GM12878 (cell line): ENCODE measurements at regions not wholly inside any gene's neighbourhood (a gene's known extent, or its start where the extent isn't known, plus 50 kb on each side); places are given as distances from the start of the nearest gene placed in this dataset.

Experiments
- ATAC-seq: fragments of 200-7000 bp; cut with Tn5 transposase; 3 replicates; pipeline ENCODE4 v1.9.1; 2020; ENCODE audit warnings: mild to moderate bottlenecking, moderate library complexity
- BruUV-seq: library from RNA; stranded (reverse); fragments of 400-500 nt; replicated peaks from 2 replicates; lab custom pipeline; 2021; lab: Mats Ljungman, UMichigan
- CTCF ChIA-PET: fragments of 300-600 bp; sonication (Branson Sonifier 250); formaldehyde crosslinking; extraction: SDS; loops from one replicate; lab custom pipeline; 2021; ENCODE audit warnings: inconsistent platforms; lab: Yijun Ruan, JAX
- POLR2A ChIA-PET: fragments of 350-600 bp; formaldehyde crosslinking; extraction: SDS; loops from one replicate; lab custom pipeline; 2021; ENCODE audit warnings: inconsistent platforms; lab: Charles Lee
- RAD21 ChIA-PET: fragments of 300-600 bp; sonication (Branson Sonifier 250); formaldehyde crosslinking; loops from one replicate; lab custom pipeline; 2023; ENCODE audit warnings: antibody characterized with exemption; ENCODE audit not compliant: unreplicated experiment; lab: Charles Lee
- SMC1A ChIA-PET: fragments of 300-600 bp; sonication (Branson Sonifier 250); formaldehyde crosslinking; loops from one replicate; lab custom pipeline; 2023; ENCODE audit not compliant: unreplicated experiment, uncharacterized antibody; lab: Charles Lee
- DNase-seq: peaks from one replicate; pipeline ENCODE4 v3.0.0-alpha.2; 2011; ENCODE audit warnings: low read depth, low spot score
- FAIRE-seq: peaks from 3 replicates; lab custom pipeline; 2011; peaks lifted over from hg19 to GRCh38; lab: Jason Lieb, UNC
- H2AFZ ChIP-seq: 2 replicates; pipeline ENCODE4 v1.6.0; 2011; ENCODE audit warnings: low read depth, low read length, control low read depth; ENCODE audit not compliant: control insufficient read depth
- H3K27ac ChIP-seq: 2 replicates; pipeline ENCODE4 v1.5.1; 2011; ENCODE audit warnings: control low read depth; ENCODE audit not compliant: control insufficient read depth, insufficient read depth
- H3K27me3 ChIP-seq, 2 experiments: replicated peaks in 1 of 2; 2 replicates each; pipeline versions ENCODE4 v1.6.0 to v1.6.1; 2011; ENCODE audit warnings: low read length in 1 of 2; ENCODE audit not compliant: control insufficient read depth in 2 of 2, insufficient read depth in 2 of 2
- H3K36me3 ChIP-seq, 2 experiments: 2 replicates each; pipeline ENCODE4 v1.5.1; 2011; ENCODE audit warnings: low read length in 1 of 2; ENCODE audit not compliant: control insufficient read depth in 2 of 2, insufficient read depth in 2 of 2
- H3K4me1 ChIP-seq: 2 replicates; pipeline ENCODE4 v1.6.1; 2011; ENCODE audit warnings: mild to moderate bottlenecking, low read length, moderate library complexity, mixed read lengths; ENCODE audit not compliant: control insufficient read depth, insufficient read depth
- H3K4me2 ChIP-seq: 2 replicates; pipeline ENCODE4 v1.6.0; 2011; ENCODE audit warnings: control low read depth; ENCODE audit not compliant: control insufficient read depth, insufficient read depth
- H3K4me3 ChIP-seq: fragments of 200-600 bp; sonication (generic); 2 replicates; pipeline ENCODE4 v1.5.1; 2016
- H3K79me2 ChIP-seq: 2 replicates; pipeline ENCODE4 v1.6.0; 2011; ENCODE audit warnings: low read length; ENCODE audit not compliant: control insufficient read depth, insufficient read depth
- H3K9ac ChIP-seq: 2 replicates; pipeline ENCODE4 v1.8.0; 2011; ENCODE audit warnings: low read length, control low read depth, mixed read lengths; ENCODE audit not compliant: control insufficient read depth, insufficient read depth
- H3K9me3 ChIP-seq: replicated peaks from 3 replicates; pipeline ENCODE4 v1.5.1; 2011; ENCODE audit warnings: mild to moderate bottlenecking, low read length; ENCODE audit not compliant: control insufficient read depth, insufficient read depth
- H4K20me1 ChIP-seq: 2 replicates; pipeline ENCODE4 v1.6.0; 2011; ENCODE audit not compliant: control insufficient read depth, insufficient read depth
- ASH2L ChIP-seq: fragments of 300-600, 200-600 bp; sonication (generic); IDR thresholded peaks from 2 replicates; pipeline ENCODE4 v1.6.1; 2017; ENCODE audit warnings: low read depth, mild to moderate bottlenecking, borderline replicate concordance
- ATF7 ChIP-seq: fragments of 450-650 bp; IDR thresholded peaks from 2 replicates; pipeline ENCODE4 v1.6.1; 2016; ENCODE audit warnings: low read depth, mild to moderate bottlenecking
- BACH1 ChIP-seq: fragments of 450-650 bp; IDR thresholded peaks from 2 replicates; pipeline ENCODE4 v1.6.1; 2017; ENCODE audit warnings: mild to moderate bottlenecking, borderline replicate concordance
- BMI1 ChIP-seq: fragments of 450-650 bp; IDR thresholded peaks from 2 replicates; pipeline ENCODE4 v1.6.1; 2016; ENCODE audit warnings: mild to moderate bottlenecking, moderate library complexity, borderline replicate concordance
- CEBPB ChIP-seq, 2 experiments: fragments of 150-350 bp in 1 of 2; IDR thresholded peaks; 2 replicates each; pipeline ENCODE4 v1.6.1; 2012 to 2014; ENCODE audit warnings: low read depth in 2 of 2, low read length in 2 of 2, borderline replicate concordance in 1 of 2, inconsistent platforms in 1 of 2
- FOS ChIP-seq: IDR thresholded peaks from 3 replicates; pipeline ENCODE4 v1.6.1; 2011; ENCODE audit warnings: borderline replicate concordance; ENCODE audit not compliant: insufficient read length; ENCODE audit errors: extremely low read depth
- HSF1 ChIP-seq: fragments of 150-350 bp; IDR thresholded peaks from 2 replicates; pipeline ENCODE4 v1.6.1; 2014; ENCODE audit warnings: mild to moderate bottlenecking, low read depth, low read length
- JUNB ChIP-seq: IDR thresholded peaks from 2 replicates; pipeline ENCODE4 v1.6.1; 2016; ENCODE audit warnings: antibody characterized with exemption, mild to moderate bottlenecking
- NFYB ChIP-seq: IDR thresholded peaks from 2 replicates; pipeline ENCODE4 v1.6.1; 2011; ENCODE audit warnings: low read depth, mild to moderate bottlenecking, low read length, improper control_type of control experiment, moderate library complexity; ENCODE audit not compliant: insufficient read depth
- NRF1 ChIP-seq: conservative IDR thresholded peaks from 2 replicates; pipeline ENCODE4 v1.6.1; 2011; ENCODE audit warnings: mild to moderate bottlenecking, low read depth, low read length, improper control_type of control experiment
- PML ChIP-seq: IDR thresholded peaks from 2 replicates; pipeline ENCODE4 v1.6.1; 2012; ENCODE audit warnings: low read length, inconsistent platforms
- STAT3 ChIP-seq: IDR thresholded peaks from 2 replicates; pipeline ENCODE4 v1.6.1; 2011; ENCODE audit warnings: low read depth, low read length, improper control_type of control experiment
- SUPT20H ChIP-seq: IDR thresholded peaks from 2 replicates; pipeline ENCODE4 v1.6.1; 2011; ENCODE audit warnings: low read depth, mild to moderate bottlenecking, low read length, moderate library complexity, borderline replicate concordance; ENCODE audit not compliant: control insufficient read depth
- TCF12 ChIP-seq: IDR thresholded peaks from 2 replicates; pipeline ENCODE4 v1.6.1; 2011; ENCODE audit warnings: low read depth, mild to moderate bottlenecking, low read length
- ZBED1 ChIP-seq: IDR thresholded peaks from 2 replicates; pipeline ENCODE4 v1.6.1; 2016; ENCODE audit warnings: borderline replicate concordance
- ZNF207 ChIP-seq: fragments of 450-650 bp; IDR thresholded peaks from 2 replicates; pipeline ENCODE4 v1.6.1; 2014; ENCODE audit warnings: antibody characterized with exemption, mild to moderate bottlenecking, borderline replicate concordance
- in situ Hi-C: fragments of 300-500 bp; cut with MboI; formaldehyde crosslinking; loops from 9 replicates; pipeline ENCODE4 v1.14.3; 2018; ENCODE audit warnings: mixed read lengths
- intact Hi-C: fragments of 100-400 bp; cut with micrococcal nuclease; formaldehyde crosslinking; loops from one replicate; pipeline ENCODE4 v1.14.2; 2022; ENCODE audit not compliant: unreplicated experiment

DNA sequence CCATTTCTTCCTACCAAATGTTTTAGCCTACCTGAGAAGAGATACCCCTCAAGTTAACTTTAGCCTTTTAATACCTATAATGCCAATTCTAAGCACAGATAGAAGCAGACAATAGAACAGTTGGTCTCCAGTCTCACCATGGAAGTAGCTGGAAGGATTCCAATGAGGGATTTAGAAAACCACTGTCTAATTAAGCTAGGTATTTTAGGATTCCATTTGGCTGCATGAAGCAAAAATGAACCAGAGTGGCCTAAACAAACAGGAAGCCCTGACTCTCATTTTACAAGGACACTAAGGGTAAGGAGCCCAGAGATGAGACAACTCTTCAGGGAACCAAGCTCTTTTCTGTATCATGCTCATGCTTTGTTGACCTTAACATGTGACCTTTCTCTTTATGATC, 199.2 kb downstream of the ALDH8A1 start:
- Histone ChIP-seq H3K4me2 (no peak overlapping the region), H3K27me3 (0 out of 4 replicates have a peak, but pooled peaks cover 0 to 3% of the 10 kb centered on the region in 2 experiments), H3K27ac (no peak overlapping the region), H3K4me3 (no peak overlapping the region), H3K4me1 (no peaks in the 10 kb centered on the region), H3K36me3 (no peaks in the 10 kb centered on the region), H3K79me2 (no peaks in the 10 kb centered on the region), H2AFZ (no peak overlapping the region), H4K20me1 (no peaks in the 10 kb centered on the region), H3K9ac (no peak overlapping the region), H3K9me3 (no peaks in the 10 kb centered on the region)
- TF ChIP-seq HSF1 = no peak
- TF ChIP-seq BACH1 = no peak
- no peak for TF ChIP-seq TCF12
- TF ChIP-seq ATF7 = no peak
- no peak for TF ChIP-seq ZBED1
- no peak for TF ChIP-seq STAT3
- TF ChIP-seq CEBPB (IDR thresholded peaks at IDR 0.05; ENCODE audit: borderline replicate concordance in 1 of 2, low read depth in 2 of 2, low read length in 2 of 2) = no peak
- no peak for TF ChIP-seq NFYB
- TF ChIP-seq JUNB = no peak
- TF ChIP-seq ZNF207 = no peak
- no peak for TF ChIP-seq FOS
- no peak for TF ChIP-seq ASH2L
- no peak for TF ChIP-seq PML
- TF ChIP-seq NRF1 = no peak
- TF ChIP-seq BMI1 = no peak
- TF ChIP-seq SUPT20H = no peak
- ChIA-PET CTCF (no interaction called here), POLR2A (no interaction called here), SMC1A (no interaction called here), RAD21 (no interaction called here)
- ATAC-seq = no peak
- in situ Hi-C loops (no loop called here), intact Hi-C loops (no loop called here)
- DNase-seq = no peak
- no peak for FAIRE-seq
- BruUV-seq = no TSS peak
